Fibroblast of pulmonary artery (primary cell): ENCODE measurements at regions not wholly inside any gene's neighbourhood (a gene's known extent, or its start where the extent isn't known, plus 50 kb on each side); places are given as distances from the start of the nearest gene placed in this dataset.

Experiments used
- DNase-seq: peaks from one replicate; pipeline ENCODE4 v3.0.0-alpha.2; 2010; ENCODE audit warnings: low read depth
- H3K4me3 ChIP-seq: replicated peaks from 2 replicates; pipeline ENCODE4 v1.5.1; 2011; ENCODE audit warnings: low read depth, mild to moderate bottlenecking, control low read depth, low read length, moderate library complexity
- TF ChIP-seq, protein P1 (sequence below): IDR thresholded peaks from 2 replicates; pipeline ENCODE4 v1.5.1; 2011; ENCODE audit warnings: mild to moderate bottlenecking, control low read depth, low read length, inconsistent platforms; ENCODE audit errors: missing control alignments

- DNase-seq, result peak; percentile 20
- TF ChIP-seq, protein P1, sequence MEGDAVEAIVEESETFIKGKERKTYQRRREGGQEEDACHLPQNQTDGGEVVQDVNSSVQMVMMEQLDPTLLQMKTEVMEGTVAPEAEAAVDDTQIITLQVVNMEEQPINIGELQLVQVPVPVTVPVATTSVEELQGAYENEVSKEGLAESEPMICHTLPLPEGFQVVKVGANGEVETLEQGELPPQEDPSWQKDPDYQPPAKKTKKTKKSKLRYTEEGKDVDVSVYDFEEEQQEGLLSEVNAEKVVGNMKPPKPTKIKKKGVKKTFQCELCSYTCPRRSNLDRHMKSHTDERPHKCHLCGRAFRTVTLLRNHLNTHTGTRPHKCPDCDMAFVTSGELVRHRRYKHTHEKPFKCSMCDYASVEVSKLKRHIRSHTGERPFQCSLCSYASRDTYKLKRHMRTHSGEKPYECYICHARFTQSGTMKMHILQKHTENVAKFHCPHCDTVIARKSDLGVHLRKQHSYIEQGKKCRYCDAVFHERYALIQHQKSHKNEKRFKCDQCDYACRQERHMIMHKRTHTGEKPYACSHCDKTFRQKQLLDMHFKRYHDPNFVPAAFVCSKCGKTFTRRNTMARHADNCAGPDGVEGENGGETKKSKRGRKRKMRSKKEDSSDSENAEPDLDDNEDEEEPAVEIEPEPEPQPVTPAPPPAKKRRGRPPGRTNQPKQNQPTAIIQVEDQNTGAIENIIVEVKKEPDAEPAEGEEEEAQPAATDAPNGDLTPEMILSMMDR, result no peak
- H3K4me3 ChIP-seq, result no peak overlapping the region
Observed at GRCh38 chr20:53752971-53753879, 159.6 kb upstream of the ZNF217 start.

- H3K4me3 ChIP-seq, result no peak overlapping the region
- TF ChIP-seq, protein P1, result no peak
- DNase-seq, result no peak
Observed at GRCh38 chr20:53752583-53752970, 158.9 kb upstream of the ZNF217 start.

DNA sequence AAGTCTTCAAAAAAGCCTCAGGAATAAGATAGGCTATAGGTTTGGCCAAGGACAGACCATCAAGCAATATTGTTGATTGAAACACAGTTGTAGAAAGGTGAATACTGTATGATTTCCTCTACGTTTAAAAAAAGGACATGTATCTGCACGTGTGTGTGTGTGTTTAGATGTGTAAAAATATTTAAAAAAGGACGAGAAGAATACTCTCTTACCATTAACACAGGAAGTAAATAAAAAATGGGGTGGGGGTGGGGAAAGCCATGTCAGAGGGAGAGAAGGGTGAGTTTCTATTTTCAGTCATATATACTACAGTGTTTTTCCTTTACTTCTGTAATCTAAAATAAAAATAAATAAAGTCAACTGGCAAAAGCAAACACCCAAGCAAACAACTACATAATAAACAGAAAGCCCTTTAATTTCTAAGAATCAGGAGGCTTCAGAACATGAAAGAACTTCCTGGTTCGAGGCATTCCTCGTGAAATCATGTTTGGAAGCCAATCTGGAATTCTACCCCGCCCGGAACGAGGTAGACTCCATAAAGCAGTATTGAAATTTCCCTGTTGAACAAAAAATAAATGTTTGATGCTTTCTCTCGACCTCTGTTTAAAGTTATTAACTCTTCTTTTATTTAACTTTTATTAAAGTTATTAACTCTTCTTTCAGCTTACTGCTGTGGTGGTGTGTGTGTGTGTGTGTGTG is 158.1 kb upstream of the ZNF217 start:
- H3K4me3 ChIP-seq, result no peak overlapping the region
- TF ChIP-seq, protein P1, result no peak
- no peak for DNase-seq

DNA sequence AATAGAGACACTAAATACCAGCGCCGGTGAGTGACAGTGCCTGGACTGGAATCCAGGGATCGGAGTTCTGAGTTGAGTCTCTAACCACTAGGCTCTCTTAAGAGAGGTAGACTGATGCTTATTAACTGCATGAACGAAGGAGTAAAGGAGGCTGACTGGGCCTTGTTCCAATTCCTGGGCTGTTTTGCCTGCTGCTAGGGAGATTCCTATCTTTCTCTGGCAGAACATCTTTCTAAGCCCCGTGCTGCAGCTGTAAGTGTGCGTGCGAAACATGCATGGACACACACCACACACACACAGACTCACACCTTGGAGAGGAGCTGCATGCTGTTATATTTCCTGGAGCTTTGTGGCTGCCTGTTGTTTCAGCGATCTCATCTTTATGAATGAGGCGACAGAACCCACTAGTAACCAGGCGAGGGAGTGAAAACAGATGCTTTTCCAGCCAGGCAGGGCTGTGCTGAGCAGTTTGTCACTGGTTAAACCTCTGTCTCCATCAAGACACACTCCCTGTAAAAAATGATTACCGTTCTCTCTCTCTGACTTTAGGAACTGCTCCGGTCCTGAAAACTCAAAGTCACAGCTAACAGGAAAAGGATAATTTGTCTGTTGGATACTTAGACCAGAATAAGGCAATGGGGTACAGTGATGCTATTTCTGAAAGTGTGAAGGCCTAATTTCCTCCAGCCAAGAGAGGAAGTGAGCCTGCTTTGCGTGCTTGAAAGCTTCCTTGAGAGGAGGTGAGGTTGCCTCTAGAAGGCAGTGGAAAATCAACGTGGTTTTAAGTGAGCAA is 157.4 kb upstream of the ZNF217 start:
- DNase-seq, result peak; percentile 83

DNA sequence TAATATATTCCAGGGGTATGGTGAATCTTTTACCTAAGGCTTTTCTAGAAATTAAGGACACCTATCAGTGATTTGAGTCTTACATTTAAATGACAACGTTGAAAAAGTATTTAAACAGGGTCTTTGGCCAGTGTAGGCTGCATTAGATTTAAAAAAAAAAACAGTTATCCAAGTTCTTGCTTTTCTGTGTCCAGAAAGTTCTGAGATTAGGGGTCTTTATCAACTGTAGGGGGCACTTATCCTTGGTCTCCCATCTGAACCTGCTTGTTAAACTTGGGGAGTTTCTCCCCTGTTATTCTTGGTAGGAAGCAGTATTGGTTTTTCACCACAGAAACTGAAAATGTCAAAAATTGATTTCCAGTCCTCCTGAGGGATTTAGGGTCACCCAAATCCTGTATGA is 155.9 kb upstream of the ZNF217 start:
- no peak overlapping the region for H3K4me3 ChIP-seq
- TF ChIP-seq, protein P1, result no peak
- no peak for DNase-seq

More for the DNA sequence above, 157.4 kb upstream of the ZNF217 start:
- TF ChIP-seq, protein P1, result no peak
- no peak overlapping the region for H3K4me3 ChIP-seq

GRCh38 chr20:53748821-53749421 is 155.3 kb upstream of the ZNF217 start:
- TF ChIP-seq, protein P1, result no peak
- DNase-seq, result peak; percentile 71
- no peak overlapping the region for H3K4me3 ChIP-seq
